ENCODE measurements at regions not wholly inside any gene's neighbourhood (a gene's known extent, or its start where the extent isn't known, plus 50 kb on each side); places are given as distances from the start of the nearest gene placed in this dataset.

GRCh38 chr5:89286320-89286719, 403.3 kb upstream of the MEF2C start:
- Histone ChIP-seq H4K8ac (ENCODE audit: low read depth, low read length) (no peak overlapping the region), H3K36me3 (replicated peaks in 1 of 2; ENCODE audit: control insufficient read depth in 2 of 2, insufficient read depth in 2 of 2, low read length in 2 of 2) (no peaks in the 10 kb centered on the region), H3K14ac (ENCODE audit: low read length) (no peak overlapping the region), H2AK5ac (ENCODE audit: low read depth, low read length) (no peak overlapping the region), H3K27ac (replicated peaks; ENCODE audit: low read length) (no peak overlapping the region), H3K23ac (ENCODE audit: low read depth, low read length, poor library complexity) (no peak overlapping the region), H3K79me1 (ENCODE audit: low read depth, low read length) (no peaks in the 10 kb centered on the region), H2BK120ac (ENCODE audit: low read depth, low read length) (no peak overlapping the region), H3K9ac (ENCODE audit: low read depth, low read length, poor library complexity) (no peak overlapping the region), H2AFZ (ENCODE audit: low read length) (no peak overlapping the region), H3K4me3 (ENCODE audit: low read length in 2 of 2) (no peak overlapping the region), H2BK15ac (ENCODE audit: low read length) (no peak overlapping the region), H3K27me3 (ENCODE audit: control insufficient read depth in 3 of 3, insufficient read depth in 3 of 3, low read depth in 1 of 3, low read length in 3 of 3) (no peaks in the 10 kb centered on the region), H2BK5ac (ENCODE audit: low read length) (no peak overlapping the region), H3K4me2 (ENCODE audit: insufficient read depth, low read length, poor library complexity, severe bottlenecking) (no peak overlapping the region), H4K91ac (ENCODE audit: low read depth, low read length, poor library complexity) (no peak overlapping the region), H3K4me1 (ENCODE audit: control insufficient read depth in 2 of 2, insufficient read depth in 1 of 2, low read depth in 1 of 2, low read length in 2 of 2) (peaks cover 0 to 2% of the 10 kb centered on the region in 2 donors), H3K9me3 (replicated peaks in 1 of 2; ENCODE audit: control insufficient read depth in 2 of 2, insufficient read depth in 1 of 2, low read depth in 1 of 2, low read length in 2 of 2) (no peaks in the 10 kb centered on the region), H3K18ac (ENCODE audit: low read length) (no peak overlapping the region), H3K4ac (ENCODE audit: low read length) (no peak overlapping the region), H2BK12ac (ENCODE audit: low read length) (no peak overlapping the region)
- no peak for DNase-seq (ENCODE audit: low spot score)
- WGBS, 2 donors (ENCODE audit: extremely low coverage in 2 of 2, insufficient read length in 2 of 2, insufficient replicate concordance in 1 of 2): no CpG with 5 or more reads among the region's 3 CpGs

GRCh38 chr5:89283728-89284493, 400.9 kb upstream of the MEF2C start:
- no peaks in the 10 kb centered on the region for H3K4me1 ChIP-seq (ENCODE audit: control insufficient read depth in 2 of 2, insufficient read depth in 1 of 2, low read depth in 1 of 2, low read length in 2 of 2)
- no peaks in the 10 kb centered on the region for H3K79me1 ChIP-seq (ENCODE audit: low read depth, low read length)
- H3K18ac ChIP-seq (ENCODE audit: low read length): no peak overlapping the region
- H2BK15ac ChIP-seq (ENCODE audit: low read length): no peak overlapping the region
- no peaks in the 10 kb centered on the region for H3K36me3 ChIP-seq (replicated peaks in 1 of 2; ENCODE audit: control insufficient read depth in 2 of 2, insufficient read depth in 2 of 2, low read length in 2 of 2)
- no peak overlapping the region for H3K14ac ChIP-seq (ENCODE audit: low read length)
- no peak overlapping the region for H4K8ac ChIP-seq (ENCODE audit: low read depth, low read length)
- H3K4ac ChIP-seq (ENCODE audit: low read length): no peak overlapping the region
- H3K4me2 ChIP-seq (ENCODE audit: insufficient read depth, low read length, poor library complexity, severe bottlenecking): no peak overlapping the region
- H3K23ac ChIP-seq (ENCODE audit: low read depth, low read length, poor library complexity): no peak overlapping the region
- H3K4me3 ChIP-seq (ENCODE audit: low read length in 2 of 2): no peak overlapping the region
- no peak overlapping the region for H3K9ac ChIP-seq (ENCODE audit: low read depth, low read length, poor library complexity)
- H4K91ac ChIP-seq (ENCODE audit: low read depth, low read length, poor library complexity): no peak overlapping the region
- H3K9me3 ChIP-seq (replicated peaks in 1 of 2; ENCODE audit: control insufficient read depth in 2 of 2, insufficient read depth in 1 of 2, low read depth in 1 of 2, low read length in 2 of 2): no peaks in the 10 kb centered on the region
- no CpG with 5 or more reads among the region's 3 CpGs for WGBS, 2 donors (ENCODE audit: extremely low coverage in 2 of 2, insufficient read length in 2 of 2, insufficient replicate concordance in 1 of 2)
- H3K27me3 ChIP-seq (ENCODE audit: control insufficient read depth in 3 of 3, insufficient read depth in 3 of 3, low read depth in 1 of 3, low read length in 3 of 3): no peaks in the 10 kb centered on the region
- H2BK12ac ChIP-seq (ENCODE audit: low read length): no peak overlapping the region
- H2AK5ac ChIP-seq (ENCODE audit: low read depth, low read length): no peak overlapping the region
- H3K27ac ChIP-seq (replicated peaks; ENCODE audit: low read length): no peak overlapping the region
- no peak overlapping the region for H2BK120ac ChIP-seq (ENCODE audit: low read depth, low read length)
- no peak for DNase-seq (ENCODE audit: low spot score)
- H2BK5ac ChIP-seq (ENCODE audit: low read length): no peak overlapping the region
- H2AFZ ChIP-seq (ENCODE audit: low read length): no peak overlapping the region

- H3K36me3 ChIP-seq (replicated peaks in 1 of 2; ENCODE audit: control insufficient read depth in 2 of 2, insufficient read depth in 2 of 2, low read length in 2 of 2): no peaks in the 10 kb centered on the region
- H3K27ac ChIP-seq (replicated peaks; ENCODE audit: low read length): no peak overlapping the region
Measured at GRCh38 chr5:89282554-89283510, 399.8 kb upstream of the MEF2C start.

More at GRCh38 chr5:89282554-89283510, 399.8 kb upstream of the MEF2C start:
- Histone ChIP-seq H3K23ac (ENCODE audit: low read depth, low read length, poor library complexity) (no peak overlapping the region), H3K4me3 (ENCODE audit: low read length in 2 of 2) (no peak overlapping the region), H3K9ac (ENCODE audit: low read depth, low read length, poor library complexity) (no peak overlapping the region), H3K79me1 (ENCODE audit: low read depth, low read length) (no peaks in the 10 kb centered on the region), H4K91ac (ENCODE audit: low read depth, low read length, poor library complexity) (no peak overlapping the region), H2BK15ac (ENCODE audit: low read length) (no peak overlapping the region), H3K14ac (ENCODE audit: low read length) (no peak overlapping the region), H2AK5ac (ENCODE audit: low read depth, low read length) (no peak overlapping the region), H2BK12ac (ENCODE audit: low read length) (no peak overlapping the region), H3K4me1 (ENCODE audit: control insufficient read depth in 2 of 2, insufficient read depth in 1 of 2, low read depth in 1 of 2, low read length in 2 of 2) (no peaks in the 10 kb centered on the region), H3K4ac (ENCODE audit: low read length) (no peak overlapping the region), H3K9me3 (replicated peaks in 1 of 2; ENCODE audit: control insufficient read depth in 2 of 2, insufficient read depth in 1 of 2, low read depth in 1 of 2, low read length in 2 of 2) (no peaks in the 10 kb centered on the region), H3K4me2 (ENCODE audit: insufficient read depth, low read length, poor library complexity, severe bottlenecking) (no peak overlapping the region), H2BK120ac (ENCODE audit: low read depth, low read length) (no peak overlapping the region), H2BK5ac (ENCODE audit: low read length) (no peak overlapping the region), H4K8ac (ENCODE audit: low read depth, low read length) (no peak overlapping the region), H3K18ac (ENCODE audit: low read length) (no peak overlapping the region), H2AFZ (ENCODE audit: low read length) (no peak overlapping the region), H3K27me3 (ENCODE audit: control insufficient read depth in 3 of 3, insufficient read depth in 3 of 3, low read depth in 1 of 3, low read length in 3 of 3) (no peaks in the 10 kb centered on the region)
- DNase-seq (ENCODE audit: low spot score): no peak
- WGBS, 2 donors (ENCODE audit: extremely low coverage in 2 of 2, insufficient read length in 2 of 2, insufficient replicate concordance in 1 of 2): no CpG with 5 or more reads among the region's 3 CpGs

All from neuronal stem cell (in vitro differentiated cells).